Islet precursor cell (in vitro differentiated cells): ENCODE measurements at regions not wholly inside any gene's neighbourhood (a gene's known extent, or its start where the extent isn't known, plus 50 kb on each side); places are given as distances from the start of the nearest gene placed in this dataset.
"Not testable (repeated sequence)": the region's sequence is repeated elsewhere in the genome, so short reads cannot be mapped to it uniquely, and the experiment has no call there.

Experiments used
- DNase-seq: peaks from one replicate; pipeline ENCODE4 v3.0.0-alpha.2; 2018

- DNase-seq: no peak
Measured at GRCh38 chr2:194327196-194327888, 1329.7 kb upstream of the SLC39A10 start.

- DNase-seq: no peak
Measured at GRCh38 chr2:194323740-194324139, 1333.3 kb upstream of the SLC39A10 start.

DNA sequence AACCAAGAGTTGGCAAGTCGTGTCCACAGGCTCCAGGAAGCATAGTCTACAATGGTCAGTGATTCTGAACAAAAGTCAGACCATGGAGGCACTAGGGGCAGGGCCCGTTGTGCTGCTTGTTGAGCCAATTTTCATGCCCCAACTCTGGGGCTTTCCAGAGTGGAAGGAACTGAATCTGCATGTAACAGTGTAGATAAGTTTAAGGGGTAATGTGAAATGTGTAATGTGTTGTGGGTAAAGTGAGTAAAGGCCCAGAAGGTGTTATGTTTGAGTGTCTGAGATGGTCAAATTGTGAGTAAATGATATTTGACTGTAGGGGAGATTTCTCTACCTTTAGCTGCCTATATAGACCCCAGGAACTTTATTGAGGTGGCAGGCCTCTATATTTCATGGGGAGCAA, 1336.5 kb upstream of the SLC39A10 start:
- DNase-seq: no peak

DNA sequence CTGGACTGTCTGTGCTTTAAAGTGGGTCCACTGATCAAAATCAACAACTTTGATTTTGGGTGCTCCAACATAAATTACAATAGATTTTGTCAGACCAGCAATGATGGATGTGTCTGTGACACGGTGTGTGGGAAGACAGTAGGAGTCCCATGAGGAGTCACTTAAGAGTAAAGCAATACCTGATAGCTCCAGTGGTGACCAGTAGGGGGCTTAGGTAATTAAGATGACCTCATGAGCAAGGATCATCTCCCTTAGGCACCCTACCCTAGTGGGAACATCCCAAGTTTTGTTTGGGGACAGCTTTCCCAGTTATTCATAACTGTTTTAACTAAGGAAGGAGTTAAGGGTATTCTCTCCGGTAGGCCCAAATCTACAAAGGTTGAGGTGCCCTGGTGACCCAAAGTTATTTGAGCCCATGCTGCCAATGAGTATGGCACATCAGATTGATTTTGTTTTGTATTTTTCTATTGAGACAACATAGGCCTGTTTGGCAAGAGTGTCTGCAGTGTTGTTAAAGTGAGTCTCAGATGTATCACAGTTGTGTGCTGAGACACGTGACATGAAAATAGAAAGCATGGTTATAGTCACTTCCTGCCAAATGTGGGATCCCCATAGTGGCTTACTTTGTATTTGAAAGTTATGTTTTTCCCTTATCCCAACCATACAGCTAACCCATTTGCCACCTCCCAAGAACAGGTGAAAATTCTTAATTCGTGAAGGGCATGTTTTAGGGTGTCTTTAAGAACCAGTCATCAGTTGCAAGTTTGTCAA, 1337.6 kb upstream of the SLC39A10 start:
- no peak for DNase-seq

- DNase-seq: no peak
Measured at GRCh38 chr2:194314042-194314441, 1343.0 kb upstream of the SLC39A10 start.

GRCh38 chr2:194304191-194304590, 1352.8 kb upstream of the SLC39A10 start:
- DNase-seq: no peak

DNA sequence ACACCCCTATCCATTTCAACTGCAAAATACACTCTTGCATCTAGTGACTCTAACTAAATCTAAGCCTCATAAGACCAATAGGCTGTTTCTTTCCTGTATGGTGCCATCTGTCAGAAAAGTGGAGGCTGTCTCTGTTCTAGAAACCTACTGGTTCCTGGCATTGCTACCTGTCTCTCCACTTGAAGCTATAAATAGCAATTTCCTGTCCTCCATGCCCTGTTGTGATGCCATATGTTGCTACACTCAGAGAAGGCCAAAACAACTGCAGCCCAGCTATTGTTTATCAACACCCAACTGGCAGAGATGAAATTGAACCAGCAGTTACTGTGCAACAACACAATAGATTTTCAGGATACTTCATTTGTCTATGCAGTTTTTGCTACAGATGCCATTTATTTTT, 1355.1 kb upstream of the SLC39A10 start:
- DNase-seq: no peak

- DNase-seq: no peak
Measured at GRCh38 chr2:194294156-194294555, 1362.9 kb upstream of the SLC39A10 start.

DNA sequence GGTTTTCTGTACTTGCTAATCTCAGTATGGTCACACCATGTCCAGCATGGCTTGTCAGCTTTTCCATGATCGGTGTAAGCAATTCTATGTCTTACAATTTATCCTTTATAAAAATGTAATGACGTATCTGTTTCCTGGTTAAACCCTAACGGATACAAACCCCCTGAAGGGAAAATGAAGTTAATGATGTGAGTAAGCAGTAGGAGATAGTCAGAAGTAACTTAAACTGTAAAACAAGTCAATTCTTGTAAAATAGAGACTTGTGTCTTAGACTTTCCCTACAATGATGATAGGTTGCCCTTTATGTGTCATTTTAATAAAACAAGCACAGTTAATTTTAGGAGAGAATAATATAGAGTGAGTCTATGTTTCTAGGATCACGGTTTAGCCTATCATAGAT, 1365.9 kb upstream of the SLC39A10 start:
- DNase-seq: no peak

- DNase-seq: no peak
Measured at GRCh38 chr2:194289712-194290346, 1367.2 kb upstream of the SLC39A10 start.

DNA sequence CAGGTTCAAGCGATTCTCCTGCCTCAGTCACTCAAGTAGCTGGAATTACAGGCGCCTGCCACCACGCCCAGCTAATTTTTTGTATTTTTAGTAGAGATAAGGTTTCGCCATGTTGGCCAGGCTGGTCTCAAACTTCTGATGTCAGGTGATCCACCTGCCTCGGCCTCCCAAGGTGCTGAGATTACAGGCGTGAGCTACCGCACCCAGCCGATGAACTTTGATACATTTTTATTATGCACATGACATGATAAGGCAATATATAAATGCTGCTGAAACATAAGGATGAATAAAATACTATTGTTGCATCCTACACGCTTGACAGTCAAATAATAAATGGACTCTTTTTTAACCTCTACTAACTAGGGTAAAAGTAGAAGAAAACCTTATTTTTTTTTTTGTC, 1380.4 kb upstream of the SLC39A10 start:
- not testable (repeated sequence) for DNase-seq

DNA sequence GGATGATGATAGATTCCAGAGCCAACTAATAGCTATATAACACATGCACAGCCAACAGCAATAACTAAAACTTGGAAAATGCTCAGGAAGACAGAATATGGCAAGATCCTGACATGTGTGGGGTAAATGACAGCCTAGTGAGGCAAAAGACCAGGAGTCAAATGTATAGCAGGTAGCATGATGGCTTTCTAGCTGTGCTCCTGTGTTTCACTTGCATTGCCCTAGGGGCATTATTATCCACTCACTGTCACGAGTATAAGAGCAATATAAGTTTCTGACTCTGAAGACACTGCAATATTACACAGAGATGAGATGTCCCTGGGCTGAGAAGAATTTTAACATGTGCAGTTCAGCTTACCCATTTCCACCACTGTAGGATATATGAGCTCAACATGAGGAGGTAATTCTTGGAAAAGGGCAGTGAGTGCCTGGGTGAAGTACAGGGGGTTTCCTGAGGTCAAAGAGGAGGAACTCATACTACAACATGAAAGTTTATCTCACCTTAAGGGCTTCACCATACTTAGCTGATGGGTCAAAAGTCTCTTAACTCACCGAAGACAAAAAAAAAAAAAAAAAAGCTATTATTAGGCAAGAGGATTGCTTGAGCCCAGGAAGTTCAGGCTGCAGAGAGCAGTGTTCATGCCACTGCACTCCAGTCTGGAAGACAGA, 1385.6 kb upstream of the SLC39A10 start:
- DNase-seq: no peak

DNA sequence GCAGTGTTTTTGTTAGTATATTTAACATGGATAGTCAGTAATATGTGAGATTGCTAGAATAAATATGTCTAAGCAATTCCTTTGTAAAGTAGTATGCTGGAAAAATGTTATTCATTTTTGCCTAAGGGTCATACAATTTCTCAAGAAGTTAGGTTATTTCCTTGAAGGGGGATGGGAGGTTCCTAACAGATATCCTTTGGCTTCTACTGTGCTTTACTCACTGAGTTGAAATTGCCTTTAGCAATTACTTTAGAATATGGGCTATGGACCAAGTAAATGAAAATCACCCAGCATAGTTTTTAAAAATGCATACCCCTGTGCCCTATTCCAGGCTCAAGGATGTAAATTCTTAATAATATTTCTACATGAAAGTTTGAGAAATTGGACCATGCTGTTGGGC, 1386.4 kb upstream of the SLC39A10 start:
- no peak for DNase-seq

DNA sequence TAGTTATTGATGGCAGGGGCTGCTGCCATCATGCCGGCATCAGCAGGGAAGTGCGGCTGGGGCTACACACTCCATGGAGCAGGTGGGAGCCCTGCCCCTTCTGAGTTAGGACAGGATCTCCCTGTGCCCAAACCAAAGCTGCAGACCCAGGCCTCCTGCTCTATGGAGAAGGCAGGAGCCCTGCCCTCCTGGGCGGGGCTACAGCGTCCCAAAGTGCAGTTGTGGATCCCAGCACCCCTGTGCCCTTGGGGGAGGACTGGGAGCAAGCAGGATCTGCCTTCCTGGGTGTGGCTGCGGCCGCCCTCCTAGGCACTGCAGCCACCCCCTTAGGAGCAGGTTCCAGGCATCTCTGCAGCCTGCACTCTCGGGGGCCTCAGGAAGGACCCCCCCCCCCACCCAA, 1392.4 kb upstream of the SLC39A10 start:
- DNase-seq: no peak

- DNase-seq: no peak
Measured at GRCh38 chr2:194260185-194260584, 1396.8 kb upstream of the SLC39A10 start.

- DNase-seq: no peak
Measured at GRCh38 chr2:194257095-194257494, 1399.9 kb upstream of the SLC39A10 start.

DNA sequence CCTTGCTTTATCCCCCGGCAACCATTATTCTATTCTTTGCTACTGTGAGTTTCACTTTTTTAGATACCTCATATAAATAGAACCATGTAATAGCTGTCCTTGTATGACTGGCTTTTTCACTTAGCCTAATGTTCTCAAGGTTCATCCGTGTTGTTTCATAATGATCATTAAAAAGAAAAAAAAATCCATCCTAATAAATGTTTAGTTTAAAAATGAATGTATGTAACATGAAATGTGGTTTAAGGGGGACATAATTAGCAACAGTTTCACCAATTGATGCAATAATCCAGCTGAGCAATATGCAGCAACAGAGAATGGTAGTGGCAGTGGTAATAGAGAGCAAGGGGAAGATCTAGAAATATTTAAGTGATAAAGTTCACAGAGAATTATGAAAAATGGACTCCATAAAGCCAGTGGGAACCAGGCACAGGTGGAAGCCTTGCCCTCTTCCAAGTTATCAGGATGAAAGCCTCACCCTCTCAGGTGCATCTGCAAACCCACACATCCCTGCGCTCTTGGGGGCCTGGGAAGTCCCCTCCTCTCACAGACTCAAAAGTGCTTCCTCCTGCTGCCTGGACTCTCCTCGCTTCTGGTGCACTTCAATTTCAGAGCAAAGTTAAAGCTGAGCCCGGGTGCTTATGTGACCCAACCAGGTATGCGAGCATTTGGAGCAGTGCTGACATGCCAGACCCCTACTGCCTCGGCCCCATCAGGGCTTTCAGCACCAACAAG, 1403.3 kb upstream of the SLC39A10 start:
- DNase-seq: no peak

GRCh38 chr2:194252127-194252526, 1404.9 kb upstream of the SLC39A10 start:
- no peak for DNase-seq

- no peak for DNase-seq
Measured at GRCh38 chr2:194232600-194232999, 1424.4 kb upstream of the SLC39A10 start.

DNA sequence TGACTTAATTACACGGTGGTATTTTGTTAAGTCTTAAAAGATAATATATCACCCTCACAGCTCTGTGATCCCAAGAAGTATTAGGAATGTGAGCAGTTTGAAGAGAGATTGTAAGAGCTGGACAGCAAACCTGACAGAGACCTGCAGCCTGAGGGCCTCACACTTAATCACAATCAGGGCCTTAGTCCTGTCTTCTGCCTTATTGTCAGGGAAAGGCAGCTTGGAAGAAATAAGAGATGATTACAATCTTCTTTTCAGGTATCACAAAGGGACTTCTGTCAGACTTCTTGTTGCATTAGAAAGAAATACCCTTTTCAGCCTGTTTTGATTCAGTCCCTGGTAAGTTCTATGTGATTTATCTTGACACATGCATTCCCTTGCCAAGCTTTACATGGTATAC, 1433.8 kb upstream of the SLC39A10 start:
- DNase-seq: peak; percentile 71

- no peak for DNase-seq
Measured at GRCh38 chr2:194214192-194214591, 1442.8 kb upstream of the SLC39A10 start.

GRCh38 chr2:194205568-194206227, 1451.3 kb upstream of the SLC39A10 start:
- no peak for DNase-seq
